ENCODE measurements at regions not wholly inside any gene's neighbourhood (a gene's known extent, or its start where the extent isn't known, plus 50 kb on each side); places are given as distances from the start of the nearest gene placed in this dataset.

DNA sequence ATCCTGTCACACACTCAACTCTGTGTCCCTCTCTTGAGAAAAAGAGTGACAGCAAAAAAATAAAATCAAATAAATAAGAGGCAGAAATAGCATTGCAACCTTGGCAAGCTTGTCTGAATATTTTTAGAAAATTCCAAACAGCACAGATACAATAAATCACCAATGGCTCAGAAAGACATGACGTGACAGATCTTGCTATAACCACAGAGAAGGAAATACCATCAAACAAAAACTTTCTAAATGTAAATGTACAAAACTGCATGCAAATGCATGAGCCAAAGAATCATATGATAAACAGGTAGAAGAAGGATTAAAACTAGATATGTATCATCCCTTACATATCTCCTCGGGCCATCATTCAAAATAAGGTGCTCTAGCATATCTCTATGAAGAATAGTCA, 549.2 kb upstream of the NOX3 start:
- TF ChIP-seq, protein P1, sequence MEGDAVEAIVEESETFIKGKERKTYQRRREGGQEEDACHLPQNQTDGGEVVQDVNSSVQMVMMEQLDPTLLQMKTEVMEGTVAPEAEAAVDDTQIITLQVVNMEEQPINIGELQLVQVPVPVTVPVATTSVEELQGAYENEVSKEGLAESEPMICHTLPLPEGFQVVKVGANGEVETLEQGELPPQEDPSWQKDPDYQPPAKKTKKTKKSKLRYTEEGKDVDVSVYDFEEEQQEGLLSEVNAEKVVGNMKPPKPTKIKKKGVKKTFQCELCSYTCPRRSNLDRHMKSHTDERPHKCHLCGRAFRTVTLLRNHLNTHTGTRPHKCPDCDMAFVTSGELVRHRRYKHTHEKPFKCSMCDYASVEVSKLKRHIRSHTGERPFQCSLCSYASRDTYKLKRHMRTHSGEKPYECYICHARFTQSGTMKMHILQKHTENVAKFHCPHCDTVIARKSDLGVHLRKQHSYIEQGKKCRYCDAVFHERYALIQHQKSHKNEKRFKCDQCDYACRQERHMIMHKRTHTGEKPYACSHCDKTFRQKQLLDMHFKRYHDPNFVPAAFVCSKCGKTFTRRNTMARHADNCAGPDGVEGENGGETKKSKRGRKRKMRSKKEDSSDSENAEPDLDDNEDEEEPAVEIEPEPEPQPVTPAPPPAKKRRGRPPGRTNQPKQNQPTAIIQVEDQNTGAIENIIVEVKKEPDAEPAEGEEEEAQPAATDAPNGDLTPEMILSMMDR (IDR thresholded peaks at IDR 0.05), result no peak
- TF ChIP-seq POLR2A (IDR thresholded peaks at IDR 0.05) (no peak), EP300 (IDR thresholded peaks at IDR 0.05) (no peak)

All from stomach (tissue), 4 donors.